Neutrophil (primary cell): ENCODE measurements at regions not wholly inside any gene's neighbourhood (a gene's known extent, or its start where the extent isn't known, plus 50 kb on each side); places are given as distances from the start of the nearest gene placed in this dataset.
"Not testable (repeated sequence)": the region's sequence is repeated elsewhere in the genome, so short reads cannot be mapped to it uniquely, and the experiment has no call there.

Source experiments
- H3K27ac ChIP-seq: fragments of 200-600 bp; sonication (generic); 2 replicates; pipeline ENCODE4 v1.5.1; 2016; ENCODE audit warnings: mild to moderate bottlenecking, moderate library complexity
- H3K27me3 ChIP-seq: fragments of 200-600 bp; sonication (generic); 2 replicates; pipeline ENCODE4 v1.6.0; 2016; ENCODE audit warnings: mild to moderate bottlenecking
- H3K36me3 ChIP-seq: fragments of 200-600 bp; sonication (generic); 2 replicates; pipeline ENCODE4 v1.5.1; 2017
- H3K4me1 ChIP-seq, 2 experiments: fragments of 200-600 bp in 1 of 2; sonication (generic) in 1 of 2; 1 replicate in 1 of 2; 2 replicates in 1 of 2; pipeline versions ENCODE4 v1.5.1 to v1.6.1; 2013 to 2016; ENCODE audit warnings: low read depth in 1 of 2, low read length in 1 of 2, mild to moderate bottlenecking in 1 of 2, moderate library complexity in 1 of 2; ENCODE audit not compliant: control insufficient read depth in 1 of 2, insufficient read depth in 1 of 2
- H3K4me3 ChIP-seq, 2 experiments: fragments of 200-600 bp in 1 of 2; sonication (generic) in 1 of 2; 1 replicate in 1 of 2; 2 replicates in 1 of 2; pipeline ENCODE4 v1.5.1; 2013 to 2016; ENCODE audit warnings: low read depth in 1 of 2, low read length in 1 of 2, mild to moderate bottlenecking in 1 of 2, moderate library complexity in 1 of 2
- H3K9me3 ChIP-seq: fragments of 200-600 bp; sonication (generic); 2 replicates; pipeline ENCODE4 v1.5.1; 2016
- TF ChIP-seq, protein P1 (sequence below): fragments of 200-600 bp; sonication (generic); IDR thresholded peaks from 2 replicates; pipeline ENCODE4 v1.5.1; 2016; ENCODE audit warnings: antibody characterized with exemption

DNA sequence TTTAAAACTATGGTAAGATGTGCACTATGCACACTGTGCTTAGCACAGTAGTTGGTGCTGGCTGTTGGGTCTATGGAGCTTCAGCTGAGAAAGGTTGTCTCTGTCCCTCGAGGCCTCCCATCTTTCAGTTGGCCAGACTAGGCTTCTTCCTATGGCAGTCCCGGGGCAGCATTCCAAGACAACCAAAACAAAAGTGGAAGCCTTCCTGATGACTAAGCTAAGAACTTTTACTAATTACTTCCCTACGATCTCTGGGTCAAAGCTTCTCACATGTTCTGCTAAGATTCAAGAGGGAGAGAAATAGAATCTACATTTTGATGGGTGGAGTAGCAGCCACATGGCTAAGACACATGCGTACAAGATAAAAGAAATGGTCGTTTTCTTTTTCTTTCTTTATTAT is 342.8 kb downstream of the TUSC7 start:
- Histone ChIP-seq H3K4me3 (no peak overlapping the region), H3K4me1 (no peaks in the 10 kb centered on the region), H3K27me3 (no peaks in the 10 kb centered on the region), H3K9me3 (no peaks in the 10 kb centered on the region), H3K27ac (no peak overlapping the region), H3K36me3 (no peaks in the 10 kb centered on the region)
- TF ChIP-seq, protein P1, sequence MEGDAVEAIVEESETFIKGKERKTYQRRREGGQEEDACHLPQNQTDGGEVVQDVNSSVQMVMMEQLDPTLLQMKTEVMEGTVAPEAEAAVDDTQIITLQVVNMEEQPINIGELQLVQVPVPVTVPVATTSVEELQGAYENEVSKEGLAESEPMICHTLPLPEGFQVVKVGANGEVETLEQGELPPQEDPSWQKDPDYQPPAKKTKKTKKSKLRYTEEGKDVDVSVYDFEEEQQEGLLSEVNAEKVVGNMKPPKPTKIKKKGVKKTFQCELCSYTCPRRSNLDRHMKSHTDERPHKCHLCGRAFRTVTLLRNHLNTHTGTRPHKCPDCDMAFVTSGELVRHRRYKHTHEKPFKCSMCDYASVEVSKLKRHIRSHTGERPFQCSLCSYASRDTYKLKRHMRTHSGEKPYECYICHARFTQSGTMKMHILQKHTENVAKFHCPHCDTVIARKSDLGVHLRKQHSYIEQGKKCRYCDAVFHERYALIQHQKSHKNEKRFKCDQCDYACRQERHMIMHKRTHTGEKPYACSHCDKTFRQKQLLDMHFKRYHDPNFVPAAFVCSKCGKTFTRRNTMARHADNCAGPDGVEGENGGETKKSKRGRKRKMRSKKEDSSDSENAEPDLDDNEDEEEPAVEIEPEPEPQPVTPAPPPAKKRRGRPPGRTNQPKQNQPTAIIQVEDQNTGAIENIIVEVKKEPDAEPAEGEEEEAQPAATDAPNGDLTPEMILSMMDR = no peak

DNA sequence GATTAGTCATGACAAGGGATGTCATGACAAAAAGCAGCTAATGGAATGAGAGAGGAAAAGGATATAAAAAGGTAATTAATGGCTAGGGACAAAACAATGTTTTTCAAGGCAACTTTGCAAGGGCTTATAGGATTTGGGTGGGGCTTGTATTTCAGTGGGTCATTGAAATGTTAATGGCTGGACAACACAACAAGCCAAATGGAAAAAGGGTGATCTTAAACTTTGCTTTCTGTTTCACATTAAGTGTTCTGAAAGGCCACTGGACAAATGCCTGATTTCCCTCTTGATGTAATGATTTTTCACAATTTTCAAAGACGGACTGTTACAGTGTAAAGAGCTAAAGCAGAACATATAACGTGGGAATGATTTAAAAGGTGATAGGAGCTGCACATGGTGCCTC is 345.0 kb downstream of the TUSC7 start:
- H3K4me3 ChIP-seq = no peak overlapping the region
- no peaks in the 10 kb centered on the region for H3K9me3 ChIP-seq
- TF ChIP-seq, protein P1 = no peak
- H3K4me1 ChIP-seq = no peaks in the 10 kb centered on the region
- no peak overlapping the region for H3K27ac ChIP-seq
- H3K36me3 ChIP-seq = no peaks in the 10 kb centered on the region
- H3K27me3 ChIP-seq = no peaks in the 10 kb centered on the region

DNA sequence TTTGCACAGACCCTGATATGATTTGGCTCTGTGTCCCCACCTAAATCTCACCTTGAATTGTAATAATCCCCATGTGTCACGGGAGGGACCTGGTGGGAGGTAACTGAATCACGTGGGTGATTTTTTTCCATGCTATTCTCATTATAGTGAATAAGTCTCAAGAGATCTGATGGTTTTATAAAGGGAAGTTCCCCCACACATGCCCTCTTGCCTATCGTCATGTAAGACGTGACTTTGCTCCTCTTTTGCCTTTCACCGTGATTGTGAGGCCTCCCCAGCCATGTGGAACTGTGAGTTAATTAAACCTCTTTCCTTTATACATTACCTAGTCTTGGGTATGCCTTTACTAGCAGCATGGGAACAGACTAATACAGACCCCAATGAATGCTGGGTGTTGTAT is 347.4 kb downstream of the TUSC7 start:
- H3K4me3 ChIP-seq, H3K36me3 ChIP-seq, H3K9me3 ChIP-seq, H3K27ac ChIP-seq, H3K27me3 ChIP-seq, H3K4me1 ChIP-seq: not testable (repeated sequence)

DNA sequence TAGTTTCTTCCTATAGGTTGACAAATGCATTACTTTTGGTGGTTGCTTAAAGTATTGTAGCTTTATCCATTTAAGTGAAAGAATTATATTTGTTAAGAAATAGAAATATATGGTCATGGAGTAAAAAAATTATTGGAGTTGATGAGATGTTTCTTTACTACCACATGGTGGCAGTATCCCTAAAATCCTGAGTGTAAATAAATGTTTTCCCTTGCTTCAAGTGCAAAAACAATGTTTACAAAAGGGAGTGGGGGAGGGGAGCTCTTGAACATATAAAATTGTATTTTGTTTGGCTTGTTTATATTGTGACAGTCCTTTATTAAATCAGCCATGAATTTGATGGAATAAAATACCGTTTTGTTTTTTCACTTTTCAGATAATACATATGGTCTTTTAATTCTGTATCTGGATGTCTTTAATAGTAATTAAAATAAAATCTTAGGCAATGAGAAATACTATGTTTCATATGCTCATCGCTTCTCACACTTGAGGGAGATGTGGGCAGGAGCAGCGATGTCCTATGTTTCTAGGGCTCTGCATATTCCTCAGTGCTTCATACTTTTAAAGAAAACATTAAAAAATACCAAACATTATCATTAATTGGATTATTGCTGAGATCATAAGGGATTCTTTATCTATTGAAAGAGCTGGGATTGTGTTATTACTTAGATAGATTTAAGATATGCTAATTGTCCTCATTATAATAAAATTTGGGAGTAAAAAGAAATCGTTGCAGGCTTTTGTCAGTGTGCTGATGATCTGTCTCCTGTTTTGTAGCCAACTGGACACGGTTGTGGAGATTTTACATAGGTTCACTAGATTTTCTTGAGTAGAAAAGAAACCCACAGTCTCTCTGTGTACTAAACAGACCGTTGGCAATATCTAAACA is 349.7 kb downstream of the TUSC7 start:
- TF ChIP-seq, protein P1 = no peak
- Histone ChIP-seq H3K4me3 (no peak overlapping the region), H3K36me3 (no peaks in the 10 kb centered on the region), H3K27ac (no peak overlapping the region), H3K4me1 (no peaks in the 10 kb centered on the region), H3K27me3 (no peaks in the 10 kb centered on the region), H3K9me3 (no peaks in the 10 kb centered on the region)

DNA sequence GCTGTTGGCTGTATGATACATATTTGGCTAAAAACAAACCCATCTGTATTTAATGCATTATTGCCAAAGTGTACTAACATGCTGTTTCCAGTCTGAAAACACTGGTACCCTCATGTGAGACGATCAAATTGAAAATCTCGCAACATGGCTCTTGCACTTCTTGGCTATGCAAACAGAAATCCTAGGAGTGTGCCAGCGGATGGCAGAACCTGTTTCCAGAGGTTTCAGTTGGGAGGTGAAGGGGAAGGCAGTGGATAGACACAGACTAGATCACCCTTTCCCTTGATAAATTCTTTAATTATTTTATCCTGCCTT is 350.3 kb downstream of the TUSC7 start:
- Histone ChIP-seq H3K9me3 (no peaks in the 10 kb centered on the region), H3K4me1 (no peaks in the 10 kb centered on the region), H3K27me3 (no peaks in the 10 kb centered on the region), H3K36me3 (no peaks in the 10 kb centered on the region), H3K4me3 (no peak overlapping the region), H3K27ac (no peak overlapping the region)
- TF ChIP-seq, protein P1 = no peak

DNA sequence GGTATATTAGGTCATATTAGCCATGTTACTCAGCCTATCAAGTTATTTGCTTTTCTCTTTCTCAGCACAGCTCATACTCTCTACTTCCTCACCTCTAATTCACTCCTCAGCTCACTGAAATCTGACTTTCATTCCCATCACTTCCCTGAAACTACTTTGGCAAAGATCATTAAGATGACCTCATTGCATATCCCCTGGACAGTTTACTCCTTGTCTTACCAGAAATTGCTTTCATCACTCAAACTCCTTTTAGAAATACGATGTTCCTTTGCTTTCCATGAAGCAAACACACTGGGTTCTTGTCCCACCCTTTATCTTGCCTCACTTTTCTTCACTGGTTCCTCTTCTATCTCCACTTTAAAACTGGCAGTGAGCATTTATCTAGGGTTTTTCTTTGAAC is 354.4 kb downstream of the TUSC7 start:
- no peaks in the 10 kb centered on the region for H3K4me1 ChIP-seq
- H3K36me3 ChIP-seq = no peaks in the 10 kb centered on the region
- TF ChIP-seq, protein P1 = no peak
- H3K9me3 ChIP-seq = no peaks in the 10 kb centered on the region
- H3K27me3 ChIP-seq = no peaks in the 10 kb centered on the region
- H3K4me3 ChIP-seq = no peak overlapping the region
- H3K27ac ChIP-seq = no peak overlapping the region
